ENCODE measurements at regions not wholly inside any gene's neighbourhood (a gene's known extent, or its start where the extent isn't known, plus 50 kb on each side); places are given as distances from the start of the nearest gene placed in this dataset.

- Histone ChIP-seq H3K4me1 (ENCODE audit: low read length) (no peaks in the 10 kb centered on the region), H3K9ac (ENCODE audit: low read length) (no peak overlapping the region), H3K27ac (ENCODE audit: low read length) (no peak overlapping the region), H3K4me2 (ENCODE audit: low read depth, low read length) (no peak overlapping the region), H3K9me2 (replicated peaks; ENCODE audit: insufficient read depth, low read length) (no peaks in the 10 kb centered on the region), H3K9me3 (replicated peaks; ENCODE audit: insufficient read depth, low read length) (no peaks in the 10 kb centered on the region), H3K27me3 (replicated peaks; ENCODE audit: insufficient read depth, low read length) (peaks cover 22% of the 10 kb centered on the region), H3K79me2 (ENCODE audit: low read length) (no peaks in the 10 kb centered on the region), H2AFZ (ENCODE audit: low read length) (no peak overlapping the region), H3F3A (ENCODE audit: insufficient read depth, low read length) (no peaks in the 10 kb centered on the region), H3K36me3 (replicated peaks; ENCODE audit: insufficient read depth, low read length) (no peaks in the 10 kb centered on the region), H3K4me3 (ENCODE audit: low read length) (no peak overlapping the region), H4K20me1 (ENCODE audit: insufficient read depth, low read length) (no peaks in the 10 kb centered on the region)
- DNase-seq = no peak
- no peak for TF ChIP-seq EZH2phosphoT487 (IDR thresholded peaks at IDR 0.05; ENCODE audit: low read length)
- TF ChIP-seq, protein P1, sequence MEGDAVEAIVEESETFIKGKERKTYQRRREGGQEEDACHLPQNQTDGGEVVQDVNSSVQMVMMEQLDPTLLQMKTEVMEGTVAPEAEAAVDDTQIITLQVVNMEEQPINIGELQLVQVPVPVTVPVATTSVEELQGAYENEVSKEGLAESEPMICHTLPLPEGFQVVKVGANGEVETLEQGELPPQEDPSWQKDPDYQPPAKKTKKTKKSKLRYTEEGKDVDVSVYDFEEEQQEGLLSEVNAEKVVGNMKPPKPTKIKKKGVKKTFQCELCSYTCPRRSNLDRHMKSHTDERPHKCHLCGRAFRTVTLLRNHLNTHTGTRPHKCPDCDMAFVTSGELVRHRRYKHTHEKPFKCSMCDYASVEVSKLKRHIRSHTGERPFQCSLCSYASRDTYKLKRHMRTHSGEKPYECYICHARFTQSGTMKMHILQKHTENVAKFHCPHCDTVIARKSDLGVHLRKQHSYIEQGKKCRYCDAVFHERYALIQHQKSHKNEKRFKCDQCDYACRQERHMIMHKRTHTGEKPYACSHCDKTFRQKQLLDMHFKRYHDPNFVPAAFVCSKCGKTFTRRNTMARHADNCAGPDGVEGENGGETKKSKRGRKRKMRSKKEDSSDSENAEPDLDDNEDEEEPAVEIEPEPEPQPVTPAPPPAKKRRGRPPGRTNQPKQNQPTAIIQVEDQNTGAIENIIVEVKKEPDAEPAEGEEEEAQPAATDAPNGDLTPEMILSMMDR (IDR thresholded peaks at IDR 0.05; ENCODE audit: low read length) = peak; percentile 43
These were observed 136.7 kb downstream of the SMAD6 start for GRCh38 chr15:66838671-66839239.

DNA sequence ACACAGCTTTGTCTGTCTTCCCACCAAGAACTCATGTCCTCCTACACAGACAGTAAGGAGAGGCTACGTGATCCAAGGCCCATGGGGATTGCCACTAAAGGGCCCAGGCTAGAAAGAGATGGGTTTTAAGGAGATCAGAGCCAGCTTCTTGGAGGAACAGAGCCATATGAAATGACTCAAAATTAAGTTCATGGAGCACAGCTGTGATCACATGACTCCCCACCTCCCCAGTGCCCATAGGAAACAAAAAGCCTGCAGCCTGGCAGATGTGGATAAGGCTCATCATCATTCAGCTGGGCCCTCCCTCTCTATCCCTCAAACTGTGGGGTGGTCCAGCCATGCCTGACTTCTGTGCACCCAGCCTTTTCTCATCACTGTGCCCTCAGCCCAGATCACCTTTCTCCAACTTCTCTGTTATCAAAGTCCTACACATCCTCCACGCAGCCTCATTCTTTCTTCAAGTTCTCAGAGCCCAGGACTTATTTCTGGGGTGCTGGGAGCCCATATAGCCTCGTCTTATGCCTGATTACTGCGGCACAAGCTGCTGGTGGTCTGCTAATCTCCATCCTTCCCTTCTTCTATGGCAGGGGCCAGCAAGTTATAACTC is 137.6 kb downstream of the SMAD6 start:
- H3K4me1 ChIP-seq (ENCODE audit: low read length) = no peaks in the 10 kb centered on the region

DNA sequence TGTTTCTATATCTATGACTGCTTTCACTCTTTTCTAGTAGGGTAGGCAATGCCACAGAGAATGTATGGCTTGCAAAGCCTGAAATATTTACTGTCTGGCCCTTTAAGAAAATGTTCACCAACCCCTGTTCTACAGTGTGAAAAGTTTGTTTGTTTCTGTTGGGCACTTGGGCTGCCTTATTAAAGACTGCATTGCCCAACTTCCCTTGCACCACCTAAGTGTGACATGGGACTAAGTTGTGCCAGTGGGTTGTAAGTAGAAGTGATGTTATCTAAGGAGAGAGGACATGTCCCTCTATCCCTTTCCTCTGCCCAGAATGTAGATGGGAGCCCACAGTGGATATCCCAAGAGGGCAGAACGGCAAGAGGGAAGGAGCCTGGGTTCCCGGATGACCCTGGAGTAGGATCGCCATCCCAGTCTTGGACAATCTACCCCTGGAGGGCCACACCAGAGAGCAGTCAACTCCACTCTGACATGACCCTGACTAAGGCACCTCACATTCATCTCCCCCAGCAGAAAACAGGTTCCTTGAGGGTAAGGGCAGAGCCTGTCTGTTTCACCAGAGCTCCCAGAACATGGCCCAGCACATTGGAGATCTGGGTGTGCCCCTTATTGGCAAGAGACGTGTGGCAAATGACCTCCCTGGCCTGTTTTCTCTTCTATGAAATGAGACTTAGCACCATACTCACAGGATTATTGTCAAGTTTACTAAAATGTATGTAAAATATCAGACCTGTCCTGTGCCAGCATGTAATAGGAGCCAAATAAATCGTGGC is 138.8 kb downstream of the SMAD6 start:
- H3K27me3 ChIP-seq (replicated peaks; ENCODE audit: insufficient read depth, low read length) = peaks cover 30% of the 10 kb centered on the region
- H3K4me1 ChIP-seq (ENCODE audit: low read length) = no peaks in the 10 kb centered on the region
- TF ChIP-seq EZH2 (optimal IDR thresholded peaks at IDR 0.05; ENCODE audit: low read depth, low read length) = no peak
- TF ChIP-seq, protein P1 (IDR thresholded peaks at IDR 0.05; ENCODE audit: low read length) = no peak
- TF ChIP-seq EZH2phosphoT487 (IDR thresholded peaks at IDR 0.05; ENCODE audit: low read length) = no peak
- no peak overlapping the region for H2AFZ ChIP-seq (ENCODE audit: low read length)
- no peak overlapping the region for H3K4me2 ChIP-seq (ENCODE audit: low read depth, low read length)
- no peaks in the 10 kb centered on the region for H3K79me2 ChIP-seq (ENCODE audit: low read length)
- no peaks in the 10 kb centered on the region for H3K36me3 ChIP-seq (replicated peaks; ENCODE audit: insufficient read depth, low read length)
- no peaks in the 10 kb centered on the region for H3K9me3 ChIP-seq (replicated peaks; ENCODE audit: insufficient read depth, low read length)
- no peaks in the 10 kb centered on the region for H4K20me1 ChIP-seq (ENCODE audit: insufficient read depth, low read length)
- H3K9ac ChIP-seq (ENCODE audit: low read length) = no peak overlapping the region
- no peaks in the 10 kb centered on the region for H3F3A ChIP-seq (ENCODE audit: insufficient read depth, low read length)
- H3K27ac ChIP-seq (ENCODE audit: low read length) = no peak overlapping the region
- no peak overlapping the region for H3K4me3 ChIP-seq (ENCODE audit: low read length)
- no peak for DNase-seq
- H3K9me2 ChIP-seq (replicated peaks; ENCODE audit: insufficient read depth, low read length) = no peaks in the 10 kb centered on the region

More for the DNA sequence above, 137.6 kb downstream of the SMAD6 start:
- no peaks in the 10 kb centered on the region for H3F3A ChIP-seq (ENCODE audit: insufficient read depth, low read length)
- no peaks in the 10 kb centered on the region for H3K79me2 ChIP-seq (ENCODE audit: low read length)
- H3K27me3 ChIP-seq (replicated peaks; ENCODE audit: insufficient read depth, low read length) = peaks cover 27% of the 10 kb centered on the region
- H3K4me3 ChIP-seq (ENCODE audit: low read length) = no peak overlapping the region
- no peaks in the 10 kb centered on the region for H3K36me3 ChIP-seq (replicated peaks; ENCODE audit: insufficient read depth, low read length)
- H4K20me1 ChIP-seq (ENCODE audit: insufficient read depth, low read length) = no peaks in the 10 kb centered on the region
- no peak overlapping the region for H3K9ac ChIP-seq (ENCODE audit: low read length)
- H3K4me2 ChIP-seq (ENCODE audit: low read depth, low read length) = no peak overlapping the region
- no peak overlapping the region for H2AFZ ChIP-seq (ENCODE audit: low read length)
- TF ChIP-seq, protein P1 (IDR thresholded peaks at IDR 0.05; ENCODE audit: low read length) = no peak
- TF ChIP-seq EZH2phosphoT487 (IDR thresholded peaks at IDR 0.05; ENCODE audit: low read length) (no peak), EZH2 (optimal IDR thresholded peaks at IDR 0.05; ENCODE audit: low read depth, low read length) (no peak)
- no peak for DNase-seq
- no peaks in the 10 kb centered on the region for H3K9me3 ChIP-seq (replicated peaks; ENCODE audit: insufficient read depth, low read length)
- no peaks in the 10 kb centered on the region for H3K9me2 ChIP-seq (replicated peaks; ENCODE audit: insufficient read depth, low read length)
- no peak overlapping the region for H3K27ac ChIP-seq (ENCODE audit: low read length)

Measured in MM.1S (cell line).